ENCODE measurements at regions not wholly inside any gene's neighbourhood (a gene's known extent, or its start where the extent isn't known, plus 50 kb on each side); places are given as distances from the start of the nearest gene placed in this dataset.
"Not testable (repeated sequence)": the region's sequence is repeated elsewhere in the genome, so short reads cannot be mapped to it uniquely, and the experiment has no call there.

DNA sequence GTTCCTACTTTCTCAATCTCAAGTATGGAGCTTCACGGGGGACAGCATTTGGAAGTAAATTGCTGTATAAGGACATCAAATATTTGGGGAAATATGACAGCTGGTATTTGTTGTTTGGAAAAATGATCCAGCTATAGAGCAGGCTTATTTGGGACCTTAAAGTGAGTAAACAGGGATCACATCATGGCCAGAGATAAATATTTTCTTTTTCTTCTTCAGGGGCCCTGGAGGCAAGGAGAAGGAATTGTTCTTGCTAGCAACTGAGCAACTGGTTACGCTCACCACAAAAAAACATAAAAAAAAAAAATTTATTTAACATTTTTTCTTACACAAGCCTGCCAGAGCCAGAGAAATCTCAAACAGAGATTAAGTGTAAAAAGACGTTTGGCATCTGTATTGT lies 277.2 kb upstream of the UGT8 start:
- Mint-ChIP-seq H3K27ac (no peak overlapping the region), H3K4me1 (peaks cover 5% of the 10 kb centered on the region), H3K9me3 (no peaks in the 10 kb centered on the region)

DNA sequence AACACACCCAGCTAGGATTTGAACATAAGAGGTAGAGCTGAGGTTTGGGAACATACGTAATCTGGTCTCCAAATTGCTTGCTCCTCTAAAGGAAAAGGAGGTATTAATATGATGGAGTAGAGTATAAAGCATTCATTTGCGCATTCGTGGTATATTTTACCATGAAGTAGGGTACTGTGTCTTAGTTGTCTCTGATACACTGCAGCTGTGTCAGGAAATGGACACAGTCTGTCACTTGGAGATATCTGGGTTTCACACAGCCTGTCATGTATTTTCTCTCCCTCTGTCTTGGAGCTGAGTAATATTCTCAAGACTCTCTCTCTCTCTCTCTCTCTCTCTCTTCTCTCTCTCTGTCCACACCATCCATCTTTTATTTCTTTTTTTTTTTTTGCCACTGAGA lies 274.8 kb upstream of the UGT8 start:
- Mint-ChIP-seq H3K27ac (peak overlapping the region in 1 of 3 experiments; percentile 42), H3K36me3 (ENCODE audit: low read depth) (no peaks in the 10 kb centered on the region), H3K27me3 (ENCODE audit: low read depth) (peaks cover 3% of the 10 kb centered on the region), H3K4me3 (no peak overlapping the region), H3K9me3 (no peaks in the 10 kb centered on the region), H3K4me1 (peaks cover 4% of the 10 kb centered on the region)
- TF ChIP-seq, protein P1, sequence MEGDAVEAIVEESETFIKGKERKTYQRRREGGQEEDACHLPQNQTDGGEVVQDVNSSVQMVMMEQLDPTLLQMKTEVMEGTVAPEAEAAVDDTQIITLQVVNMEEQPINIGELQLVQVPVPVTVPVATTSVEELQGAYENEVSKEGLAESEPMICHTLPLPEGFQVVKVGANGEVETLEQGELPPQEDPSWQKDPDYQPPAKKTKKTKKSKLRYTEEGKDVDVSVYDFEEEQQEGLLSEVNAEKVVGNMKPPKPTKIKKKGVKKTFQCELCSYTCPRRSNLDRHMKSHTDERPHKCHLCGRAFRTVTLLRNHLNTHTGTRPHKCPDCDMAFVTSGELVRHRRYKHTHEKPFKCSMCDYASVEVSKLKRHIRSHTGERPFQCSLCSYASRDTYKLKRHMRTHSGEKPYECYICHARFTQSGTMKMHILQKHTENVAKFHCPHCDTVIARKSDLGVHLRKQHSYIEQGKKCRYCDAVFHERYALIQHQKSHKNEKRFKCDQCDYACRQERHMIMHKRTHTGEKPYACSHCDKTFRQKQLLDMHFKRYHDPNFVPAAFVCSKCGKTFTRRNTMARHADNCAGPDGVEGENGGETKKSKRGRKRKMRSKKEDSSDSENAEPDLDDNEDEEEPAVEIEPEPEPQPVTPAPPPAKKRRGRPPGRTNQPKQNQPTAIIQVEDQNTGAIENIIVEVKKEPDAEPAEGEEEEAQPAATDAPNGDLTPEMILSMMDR (IDR thresholded peaks at IDR 0.05; ENCODE audit: unreplicated experiment in 3 of 3) = no peak

More for the DNA sequence above, 277.2 kb upstream of the UGT8 start:
- Mint-ChIP-seq H3K27me3 (ENCODE audit: low read depth) (peaks cover 3% of the 10 kb centered on the region), H3K4me3 (no peak overlapping the region), H3K36me3 (ENCODE audit: low read depth) (no peaks in the 10 kb centered on the region)
- TF ChIP-seq, protein P1 (IDR thresholded peaks at IDR 0.05; ENCODE audit: unreplicated experiment in 3 of 3) = no peak

DNA sequence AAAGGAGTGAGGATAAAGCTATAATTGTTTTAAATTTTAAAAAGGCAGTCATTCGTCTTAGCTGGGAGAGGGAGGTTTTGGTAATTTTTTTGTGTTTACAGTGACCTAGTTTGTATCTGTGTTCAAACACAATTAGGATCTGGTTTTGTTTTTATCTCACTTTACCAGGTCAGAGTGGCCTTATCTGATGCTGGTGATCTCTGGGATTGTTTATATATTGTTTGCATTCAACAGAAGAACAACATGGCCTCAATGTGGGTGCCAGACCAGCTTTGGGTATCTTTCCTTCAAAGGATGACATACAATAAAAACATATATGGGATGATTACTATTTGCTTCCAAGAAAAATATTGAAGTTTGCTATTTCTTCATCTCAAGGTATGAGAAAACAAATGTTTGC lies 272.2 kb upstream of the UGT8 start:
- no peak overlapping the region for H3K27ac Mint-ChIP-seq
- no peak overlapping the region for H3K4me3 Mint-ChIP-seq
- H3K36me3 Mint-ChIP-seq (ENCODE audit: low read depth) = no peaks in the 10 kb centered on the region
- TF ChIP-seq, protein P1 (IDR thresholded peaks at IDR 0.05; ENCODE audit: unreplicated experiment in 3 of 3) = no peak
- H3K27me3 Mint-ChIP-seq (ENCODE audit: low read depth) = peaks cover 3% of the 10 kb centered on the region
- H3K4me1 Mint-ChIP-seq = no peaks in the 10 kb centered on the region
- no peaks in the 10 kb centered on the region for H3K9me3 Mint-ChIP-seq

DNA sequence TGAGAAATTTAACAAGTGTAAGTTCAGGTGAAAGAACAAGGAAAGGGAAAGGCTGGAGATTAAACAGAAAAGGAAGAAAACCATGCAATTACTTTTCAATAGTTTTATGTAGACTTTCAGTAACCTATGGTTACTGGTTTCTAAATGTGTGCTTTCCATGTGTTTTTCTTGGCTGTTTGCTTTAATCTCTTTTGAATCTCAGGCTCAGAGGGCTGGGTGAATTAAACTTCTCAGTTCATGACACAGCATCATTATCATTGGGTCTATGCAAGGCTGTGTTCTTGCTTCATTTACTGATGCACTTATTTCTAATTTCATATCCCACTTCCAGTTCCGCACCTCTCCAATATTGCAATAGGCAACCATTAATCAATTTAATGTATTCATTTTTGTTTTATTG lies 266.5 kb upstream of the UGT8 start:
- Mint-ChIP-seq H3K9me3 (no peaks in the 10 kb centered on the region), H3K36me3 (ENCODE audit: low read depth) (no peaks in the 10 kb centered on the region), H3K27me3 (ENCODE audit: low read depth) (no peaks in the 10 kb centered on the region), H3K4me1 (no peaks in the 10 kb centered on the region), H3K27ac (no peak overlapping the region), H3K4me3 (no peak overlapping the region)
- TF ChIP-seq, protein P1 (IDR thresholded peaks at IDR 0.05; ENCODE audit: unreplicated experiment in 3 of 3) = no peak

DNA sequence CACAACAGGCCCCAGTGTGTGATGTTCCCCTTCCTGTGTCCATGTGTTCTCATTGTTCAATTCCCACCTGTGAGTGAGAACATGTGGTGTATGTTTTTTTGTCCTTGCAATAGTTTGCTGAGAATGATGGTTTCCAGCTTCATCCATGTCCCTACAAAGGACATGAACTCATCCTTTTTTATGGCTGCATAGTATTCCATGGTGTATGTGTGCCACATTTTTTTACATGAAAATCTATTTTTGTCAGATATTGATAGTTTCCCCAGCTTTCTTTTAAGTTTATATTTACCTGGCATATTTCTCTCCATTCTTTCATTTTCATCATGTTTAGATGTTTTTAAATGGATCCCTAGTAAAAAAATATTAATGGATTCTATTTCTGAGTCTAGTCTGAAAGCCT lies 264.2 kb upstream of the UGT8 start:
- not testable (repeated sequence) for H3K4me3 Mint-ChIP-seq; H3K4me1 Mint-ChIP-seq; H3K9me3 Mint-ChIP-seq; H3K27me3 Mint-ChIP-seq (ENCODE audit: low read depth); H3K36me3 Mint-ChIP-seq (ENCODE audit: low read depth)
- H3K27ac Mint-ChIP-seq = peak overlapping the region in 1 of 3 experiments; percentile 55

DNA sequence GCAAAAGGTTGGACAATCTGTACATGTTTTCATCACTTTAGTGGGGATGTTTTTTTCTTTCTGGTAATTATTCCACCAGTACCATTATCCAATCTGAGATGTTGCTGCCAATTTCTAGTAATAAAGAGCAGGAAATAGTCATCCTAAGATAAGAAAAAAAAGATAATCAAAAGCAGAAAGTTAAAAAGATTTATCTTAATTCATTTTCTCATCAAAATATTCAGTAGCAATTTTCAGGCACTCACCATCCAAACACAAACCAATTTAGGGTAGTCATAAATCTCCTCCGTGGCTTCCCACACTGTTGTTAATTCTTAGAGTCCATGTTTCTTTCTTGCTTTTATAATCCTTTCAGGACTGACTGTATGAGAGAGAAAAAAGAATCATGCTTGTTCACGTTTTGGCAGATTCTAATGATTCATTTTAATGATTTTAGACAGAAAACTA lies 263.7 kb upstream of the UGT8 start:
- Mint-ChIP-seq H3K27me3 (ENCODE audit: low read depth) (no peaks in the 10 kb centered on the region), H3K4me3 (no peak overlapping the region), H3K4me1 (no peaks in the 10 kb centered on the region), H3K27ac (peak overlapping the region in 2 of 3 experiments; percentile 0 to 55), H3K9me3 (no peaks in the 10 kb centered on the region), H3K36me3 (ENCODE audit: low read depth) (no peaks in the 10 kb centered on the region)
- TF ChIP-seq, protein P1 (IDR thresholded peaks at IDR 0.05; ENCODE audit: unreplicated experiment in 3 of 3) = no peak
